H9 (cell line): ENCODE measurements at regions not wholly inside any gene's neighbourhood (a gene's known extent, or its start where the extent isn't known, plus 50 kb on each side); places are given as distances from the start of the nearest gene placed in this dataset.

Experiments used
- DNase-seq: peaks from one replicate; pipeline ENCODE4 v3.0.0-alpha.2; 2017
- H2AFZ ChIP-seq: one replicate; pipeline ENCODE4 v1.6.1; 2013; ENCODE audit warnings: mild to moderate bottlenecking, low read length, control low read depth, moderate library complexity
- H2AK5ac ChIP-seq: 2 replicates; pipeline ENCODE4 v1.6.1; 2013; ENCODE audit warnings: low read length, control low read depth, mixed read lengths; ENCODE audit not compliant: insufficient read length
- H2BK120ac ChIP-seq: one replicate; pipeline ENCODE4 v1.6.1; 2013; ENCODE audit warnings: low read depth, mild to moderate bottlenecking, low read length, control low read depth, inconsistent platforms; ENCODE audit not compliant: poor library complexity, severe bottlenecking
- H2BK12ac ChIP-seq: 2 replicates; pipeline ENCODE4 v1.6.1; 2013; ENCODE audit warnings: low read length, control low read depth, mixed read lengths, low read depth; ENCODE audit not compliant: insufficient read length
- H2BK15ac ChIP-seq: 2 replicates; pipeline ENCODE4 v1.6.1; 2013; ENCODE audit warnings: low read depth, low read length, control low read depth
- H2BK20ac ChIP-seq: one replicate; pipeline ENCODE4 v1.6.1; 2013; ENCODE audit warnings: low read depth, mild to moderate bottlenecking, low read length, control low read depth, inconsistent platforms; ENCODE audit not compliant: poor library complexity, severe bottlenecking
- H2BK5ac ChIP-seq: 2 replicates; pipeline ENCODE4 v1.6.1; 2013; ENCODE audit warnings: low read length, control low read depth, mixed read lengths; ENCODE audit not compliant: insufficient read length
- H3K14ac ChIP-seq: 2 replicates; pipeline ENCODE4 v1.6.1; 2013; ENCODE audit warnings: low read length, control low read depth; ENCODE audit not compliant: insufficient read depth
- H3K18ac ChIP-seq: 2 replicates; pipeline ENCODE4 v1.6.1; 2013; ENCODE audit warnings: low read depth, mild to moderate bottlenecking, mixed read lengths, low read length, control low read depth; ENCODE audit not compliant: insufficient read length
- H3K23ac ChIP-seq: 2 replicates; pipeline ENCODE4 v1.6.1; 2013; ENCODE audit warnings: low read length, control low read depth, mixed read lengths, low read depth; ENCODE audit not compliant: insufficient read length
- H3K23me2 ChIP-seq: 2 replicates; pipeline ENCODE4 v1.6.1; 2013; ENCODE audit warnings: low read depth, mild to moderate bottlenecking, mixed read lengths, low read length, control low read depth; ENCODE audit not compliant: insufficient read length, poor library complexity, severe bottlenecking
- H3K27ac ChIP-seq: 2 replicates; pipeline ENCODE4 v1.5.1; 2013; ENCODE audit warnings: low read length, control low read depth, mixed read lengths, low read depth; ENCODE audit not compliant: insufficient read length
- H3K27me3 ChIP-seq: 2 replicates; pipeline ENCODE4 v1.6.1; 2013; ENCODE audit warnings: low read length, control low read depth, inconsistent platforms; ENCODE audit not compliant: insufficient read depth
- H3K4ac ChIP-seq: 2 replicates; pipeline ENCODE4 v1.6.1; 2013; ENCODE audit warnings: low read depth, mild to moderate bottlenecking, control low read depth, inconsistent platforms, low read length, moderate library complexity
- H3K4me1 ChIP-seq: 2 replicates; pipeline ENCODE4 v1.6.1; 2013; ENCODE audit warnings: low read length, control low read depth, inconsistent platforms; ENCODE audit not compliant: insufficient read depth
- H3K4me2 ChIP-seq: 2 replicates; pipeline ENCODE4 v1.6.1; 2013; ENCODE audit warnings: low read length, control low read depth, mixed read lengths; ENCODE audit not compliant: insufficient read length, insufficient read depth
- H3K56ac ChIP-seq: 2 replicates; pipeline ENCODE4 v1.6.1; 2013; ENCODE audit warnings: low read depth, mild to moderate bottlenecking, mixed read lengths, low read length, control low read depth; ENCODE audit not compliant: insufficient read length
- H3K79me1 ChIP-seq: 2 replicates; pipeline ENCODE4 v1.6.1; 2013; ENCODE audit warnings: low read depth, mild to moderate bottlenecking, moderate library complexity, low read length, control low read depth, inconsistent platforms; ENCODE audit not compliant: insufficient read depth, poor library complexity, severe bottlenecking
- H3K79me2 ChIP-seq: 2 replicates; pipeline ENCODE4 v1.6.1; 2013; ENCODE audit warnings: low read length, control low read depth, inconsistent platforms; ENCODE audit not compliant: insufficient read depth
- H3K9ac ChIP-seq: 2 replicates; pipeline ENCODE4 v1.6.1; 2013; ENCODE audit warnings: low read length, control low read depth, mixed read lengths; ENCODE audit not compliant: insufficient read length; ENCODE audit errors: extremely low read depth
- H3K9me3 ChIP-seq: one replicate; pipeline ENCODE4 v1.6.1; 2013; ENCODE audit warnings: low read depth, low read length, inconsistent platforms; ENCODE audit not compliant: control insufficient read depth
- H3T11ph ChIP-seq: one replicate; pipeline ENCODE4 v1.6.1; 2013; ENCODE audit warnings: mild to moderate bottlenecking, low read length, control low read depth, inconsistent platforms
- H4K20me1 ChIP-seq: one replicate; pipeline ENCODE4 v1.6.1; 2013; ENCODE audit not compliant: control insufficient read depth, insufficient read length, insufficient read depth
- H4K5ac ChIP-seq: 2 replicates; pipeline ENCODE4 v1.6.1; 2013; ENCODE audit warnings: low read depth, mild to moderate bottlenecking, mixed read lengths, low read length, control low read depth; ENCODE audit not compliant: insufficient read length
- H4K8ac ChIP-seq: replicated peaks from 2 replicates; pipeline ENCODE4 v1.6.1; 2013; ENCODE audit warnings: low read length, control low read depth, mixed read lengths, low read depth; ENCODE audit not compliant: insufficient read length
- H4K91ac ChIP-seq: 2 replicates; pipeline ENCODE4 v1.6.1; 2013; ENCODE audit warnings: low read depth, mild to moderate bottlenecking, moderate library complexity, mixed read lengths, low read length, control low read depth; ENCODE audit not compliant: insufficient read length
- H3K27ac Mint-ChIP-seq, 3 experiments: 2 replicates in 2 of 3; 3 replicates in 1 of 3; pipeline ENCODE4 v1.8.0; 2020 to 2021; ENCODE audit warnings: mixed read lengths in 3 of 3, mild to moderate bottlenecking in 1 of 3, moderate library complexity in 1 of 3
- H3K27me3 Mint-ChIP-seq: 2 replicates; pipeline ENCODE4 v1.8.0; 2021; ENCODE audit warnings: low read depth, mild to moderate bottlenecking, moderate library complexity, mixed read lengths
- H3K36me3 Mint-ChIP-seq, 3 experiments: 2 replicates in 2 of 3; 3 replicates in 1 of 3; pipeline ENCODE4 v1.8.0; 2020 to 2021; ENCODE audit warnings: low read depth in 3 of 3, mixed read lengths in 3 of 3; ENCODE audit not compliant: insufficient read depth in 1 of 3
- H3K4me1 Mint-ChIP-seq, 2 experiments: 2 replicates each; pipeline ENCODE4 v1.8.0; 2020; ENCODE audit warnings: mixed read lengths in 2 of 2
- H3K4me3 Mint-ChIP-seq, 2 experiments: 2 replicates in 1 of 2; 3 replicates in 1 of 2; pipeline ENCODE4 v1.8.0; 2020 to 2021; ENCODE audit warnings: mild to moderate bottlenecking in 2 of 2, mixed read lengths in 2 of 2, moderate library complexity in 1 of 2
- H3K9me3 Mint-ChIP-seq, 2 experiments: 2 replicates in 1 of 2; 3 replicates in 1 of 2; pipeline ENCODE4 v1.8.0; 2020; ENCODE audit warnings: mild to moderate bottlenecking in 2 of 2, mixed read lengths in 2 of 2, moderate library complexity in 1 of 2
- CTCF ChIP-seq: fragments of 200-600 bp; sonication (generic); conservative IDR thresholded peaks from 3 replicates; pipeline ENCODE4 v1.8.0; 2021; ENCODE audit warnings: antibody characterized with exemption, mild to moderate bottlenecking
- WGBS: extraction: QIAGEN DNeasy Blood & Tissue Kit; methylation state at CpG from one replicate; pipeline ENCODE4 v1.1.7; 2013; ENCODE audit warnings: missing lambda C conversion rate, low lambda C conversion rate, mixed read lengths; ENCODE audit not compliant: insufficient read length; ENCODE audit errors: extremely low coverage; 5-methylcytosine and 5-hydroxymethylcytosine counted together

- no peak overlapping the region for H2BK12ac ChIP-seq
- no peaks in the 10 kb centered on the region for H3K23me2 ChIP-seq
- H3K9ac ChIP-seq, result no peak overlapping the region
- no peak overlapping the region for H2AK5ac ChIP-seq
- H3K9me3 Mint-ChIP-seq, result peaks cover 0 to 2% of the 10 kb centered on the region in 2 experiments; a peak in 1 of 5 replicates
- no peak for DNase-seq
- H2BK120ac ChIP-seq, result no peak overlapping the region
- H4K20me1 ChIP-seq, result no peaks in the 10 kb centered on the region
- H3K79me1 ChIP-seq, result no peaks in the 10 kb centered on the region
- no peaks in the 10 kb centered on the region for H3K9me3 ChIP-seq
- H3K27ac Mint-ChIP-seq, result no peak overlapping the region; a peak in 1 of 7 replicates
- no peak overlapping the region for H2BK20ac ChIP-seq
- H3K4me1 ChIP-seq, result no peaks in the 10 kb centered on the region
- no peak overlapping the region for H3K18ac ChIP-seq
- no peak overlapping the region for H3K14ac ChIP-seq
- H4K5ac ChIP-seq, result no peak overlapping the region
- H3K4ac ChIP-seq, result no peak overlapping the region
- no peak overlapping the region for H2AFZ ChIP-seq
- H2BK5ac ChIP-seq, result no peak overlapping the region
- no peak for TF ChIP-seq CTCF
- no peak overlapping the region for H3T11ph ChIP-seq
- H4K8ac ChIP-seq, result no peak overlapping the region
- no peak overlapping the region for H3K4me3 Mint-ChIP-seq
- H3K27me3 Mint-ChIP-seq, result peaks cover 34% of the 10 kb centered on the region
- no peak overlapping the region for H4K91ac ChIP-seq
- H3K4me2 ChIP-seq, result no peak overlapping the region
- no peaks in the 10 kb centered on the region for H3K79me2 ChIP-seq
- no peak overlapping the region for H3K27ac ChIP-seq
- H3K56ac ChIP-seq, result no peak overlapping the region
- H3K36me3 Mint-ChIP-seq, result no peaks in the 10 kb centered on the region
- H3K27me3 ChIP-seq, result no peaks in the 10 kb centered on the region
- WGBS, result no CpG with 5 or more reads among the region's 5 CpGs
- H3K4me1 Mint-ChIP-seq, result no peaks in the 10 kb centered on the region
- no peak overlapping the region for H2BK15ac ChIP-seq
- H3K23ac ChIP-seq, result no peak overlapping the region
Measured at GRCh38 chr4:3582091-3582475, 49.9 kb upstream of the LRPAP1 start.
